Spleen (tissue), 7 donors: ENCODE measurements at regions not wholly inside any gene's neighbourhood (a gene's known extent, or its start where the extent isn't known, plus 50 kb on each side); places are given as distances from the start of the nearest gene placed in this dataset.

ENCODE experiments used
- CTCF ChIP-seq, 11 experiments: fragments of 200-600 bp in 7 of 11; fragments of 450-650 bp in 4 of 11; sonication (generic) in 4 of 11; IDR thresholded peaks in 8 of 11; conservative IDR thresholded peaks in 3 of 11; 1 replicate in 7 of 11; 2 replicates in 4 of 11; pipeline versions ENCODE4 v1.4.0 to v1.8.0; 2016 to 2021; ENCODE audit warnings: antibody characterized with exemption in 11 of 11, inconsistent platforms in 4 of 11, mild to moderate bottlenecking in 1 of 11
- POLR2A ChIP-seq, 3 donors: fragments of 450-650 bp; IDR thresholded peaks; one replicate each; pipeline ENCODE4 v1.5.1; 2017; ENCODE audit warnings: antibody characterized with exemption in 3 of 3, mild to moderate bottlenecking in 1 of 3
- donor health status: DM: no; HTN: no; CAD: no; lungs with moderate emphysema.
- donor health status: DM: no; HTN: no; CAD: no.
- donor health status: DM: no; HTN: no; CAD: no.

GRCh38 chr9:10961883-10962282 lies 349.1 kb upstream of the PTPRD start:
- no peak for TF ChIP-seq POLR2A (IDR thresholded peaks at IDR 0.05)
- TF ChIP-seq CTCF (IDR thresholded peaks at IDR 0.05 in 8 of 11, conservative IDR thresholded peaks at IDR 0.05 in 3 of 11): no peak
